HCT116 (cell line): ENCODE measurements at regions not wholly inside any gene's neighbourhood (a gene's known extent, or its start where the extent isn't known, plus 50 kb on each side); places are given as distances from the start of the nearest gene placed in this dataset.

Experiments
- ATAC-seq: fragments of 200-7000 bp; cut with Tn5 transposase; 2 replicates; pipeline ENCODE4 v1.9.1; 2020; ENCODE audit warnings: mild to moderate bottlenecking, moderate library complexity
- BruUV-seq: library from RNA; stranded (reverse); fragments of 400-500 nt; replicated peaks from 2 replicates; lab custom pipeline; 2021; lab: Mats Ljungman, UMichigan
- CTCF ChIA-PET: fragments of 300-600 bp; sonication (Branson Sonifier 250); formaldehyde crosslinking; loops from one replicate; lab custom pipeline; 2021; ENCODE audit warnings: antibody characterized with exemption; lab: Charles Lee
- POLR2A ChIA-PET: fragments of 300-600, 350-600 bp; sonication (Branson Sonifier 250); formaldehyde crosslinking; loops from one replicate; lab custom pipeline; 2021; ENCODE audit warnings: antibody characterized with exemption; lab: Charles Lee
- RAD21 ChIA-PET, 2 experiments: fragments of 300-600 bp; sonication (Branson Sonifier 250); formaldehyde crosslinking; loops; one replicate each; lab custom pipeline; 2023; ENCODE audit warnings: low total read pairs in 2 of 2; ENCODE audit not compliant: uncharacterized antibody in 2 of 2, unreplicated experiment in 2 of 2, low non-redundant PET in 1 of 2; lab: Charles Lee
- DNase-seq: peaks from one replicate; pipeline ENCODE4 v3.0.0-alpha.2; 2010; ENCODE audit warnings: low read depth, low spot score
- H2AFZ ChIP-seq: fragments of 200-600 bp; shearing (Covaris generic), sonication (generic); 2 replicates; pipeline ENCODE4 v1.6.1; 2017; ENCODE audit warnings: low read depth, mixed run types, mixed read lengths, antibody characterized with exemption, low read length; ENCODE audit not compliant: poor library complexity, severe bottlenecking
- H3K27ac ChIP-seq: 2 replicates; pipeline ENCODE4 v1.5.1; 2012; ENCODE audit warnings: low read depth, low read length
- H3K27me3 ChIP-seq: fragments of 200-600 bp; sonication (generic); 2 replicates; pipeline ENCODE4 v1.6.1; 2016; ENCODE audit warnings: mixed run types, low read length, mixed read lengths; ENCODE audit not compliant: insufficient read depth
- H3K36me3 ChIP-seq, 2 experiments: fragments of 200-500 bp in 1 of 2; fragments of 200-600 bp in 1 of 2; sonication (Bioruptor generic) in 1 of 2; sonication (generic) in 1 of 2; 2 replicates each; pipeline versions ENCODE4 v1.5.1 to v1.6.1; 2014 to 2016; ENCODE audit warnings: low read length in 2 of 2, inconsistent platforms in 1 of 2, mixed read lengths in 1 of 2, mixed run types in 1 of 2; ENCODE audit not compliant: insufficient read depth in 2 of 2, control insufficient read depth in 1 of 2
- H3K4me1 ChIP-seq, 2 experiments: fragments of 200-600 bp in 1 of 2; sonication (generic) in 1 of 2; 2 replicates each; pipeline versions ENCODE4 v1.5.1 to v1.6.1; 2012 to 2017; ENCODE audit warnings: low read length in 2 of 2, inconsistent platforms in 1 of 2, mild to moderate bottlenecking in 1 of 2, mixed read lengths in 1 of 2, mixed run types in 1 of 2, moderate library complexity in 1 of 2; ENCODE audit not compliant: insufficient read depth in 2 of 2, control insufficient read depth in 1 of 2
- H3K4me2 ChIP-seq: fragments of 200-600 bp; sonication (generic); 2 replicates; pipeline ENCODE4 v1.6.1; 2017; ENCODE audit warnings: mixed run types, low read length, mixed read lengths
- H3K4me3 ChIP-seq, 2 experiments: fragments of 200-600 bp in 1 of 2; sonication (generic) in 1 of 2; replicated peaks in 1 of 2; 2 replicates each; pipeline ENCODE4 v1.5.1; 2011 to 2016; ENCODE audit warnings: low read length in 2 of 2, control low read depth in 1 of 2, low read depth in 1 of 2, mild to moderate bottlenecking in 1 of 2, mixed read lengths in 1 of 2, mixed run types in 1 of 2
- H3K79me2 ChIP-seq: fragments of 200-600 bp; sonication (generic); 2 replicates; pipeline ENCODE4 v1.6.1; 2017; ENCODE audit warnings: mild to moderate bottlenecking, mixed run types, low read length, moderate library complexity, mixed read lengths; ENCODE audit not compliant: insufficient read depth
- H3K9ac ChIP-seq: fragments of 200-600 bp; sonication (generic); 2 replicates; pipeline ENCODE4 v1.6.1; 2016; ENCODE audit warnings: low read length, mixed read lengths
- H3K9me2 ChIP-seq: fragments of 200-600 bp; sonication (generic), shearing (Covaris generic); 2 replicates; pipeline ENCODE4 v1.6.1; 2017; ENCODE audit warnings: mixed run types, mild to moderate bottlenecking, moderate library complexity; ENCODE audit not compliant: insufficient read depth
- H3K9me3 ChIP-seq, 2 experiments: fragments of 200-500 bp in 1 of 2; fragments of 200-600 bp in 1 of 2; sonication (Bioruptor generic) in 1 of 2; sonication (generic) in 1 of 2; 2 replicates each; pipeline ENCODE4 v1.6.1; 2014 to 2017; ENCODE audit warnings: low read length in 2 of 2, mixed read lengths in 2 of 2, inconsistent platforms in 1 of 2, low read depth in 1 of 2, mild to moderate bottlenecking in 1 of 2, mixed run types in 1 of 2, moderate library complexity in 1 of 2; ENCODE audit not compliant: control insufficient read depth in 1 of 2, insufficient read depth in 1 of 2
- H4K20me1 ChIP-seq: fragments of 200-600 bp; sonication (generic), shearing (Covaris generic); 2 replicates; pipeline ENCODE4 v1.6.1; 2017; ENCODE audit warnings: mixed run types, mild to moderate bottlenecking, moderate library complexity; ENCODE audit not compliant: insufficient read depth
- CBX3 ChIP-seq: IDR thresholded peaks from 2 replicates; pipeline ENCODE4 v1.6.1; 2012; ENCODE audit warnings: low read depth
- EGR1 ChIP-seq: IDR thresholded peaks from 2 replicates; pipeline ENCODE4 v1.6.1; 2012; ENCODE audit warnings: low read depth
- ELF1 ChIP-seq: IDR thresholded peaks from 2 replicates; pipeline ENCODE4 v1.6.1; 2012; ENCODE audit warnings: low read depth, borderline replicate concordance
- EZH2 ChIP-seq: fragments of 200-600 bp; sonication (generic); IDR thresholded peaks from 2 replicates; pipeline ENCODE4 v1.6.1; 2017; ENCODE audit warnings: antibody characterized with exemption, mixed run types
- EZH2phosphoT487 ChIP-seq: fragments of 200-600 bp; IDR thresholded peaks from 2 replicates; pipeline ENCODE4 v1.6.1; 2018; ENCODE audit warnings: antibody characterized with exemption, borderline replicate concordance
- JUND ChIP-seq: IDR thresholded peaks from 2 replicates; pipeline ENCODE4 v1.6.1; 2012
- POLR2A ChIP-seq: IDR thresholded peaks from 2 replicates; pipeline ENCODE4 v1.7.0; 2011; ENCODE audit warnings: borderline replicate concordance; ENCODE audit not compliant: insufficient read depth, insufficient read length; ENCODE audit errors: extremely low read depth
- POLR2AphosphoS5 ChIP-seq: IDR thresholded peaks from 2 replicates; pipeline ENCODE4 v1.6.1; 2011; ENCODE audit warnings: mild to moderate bottlenecking, low read depth, low read length, moderate library complexity
- SIN3A ChIP-seq: IDR thresholded peaks from 2 replicates; pipeline ENCODE4 v1.6.1; 2012; ENCODE audit warnings: low read depth
- SP1 ChIP-seq: IDR thresholded peaks from 2 replicates; pipeline ENCODE4 v1.6.1; 2012; ENCODE audit warnings: low read depth
- SRF ChIP-seq: IDR thresholded peaks from 2 replicates; pipeline ENCODE4 v1.6.1; 2012; ENCODE audit warnings: low read depth
- TCF7L2 ChIP-seq: IDR thresholded peaks from 2 replicates; pipeline ENCODE4 v1.7.0; 2011; ENCODE audit warnings: borderline replicate concordance, inconsistent platforms; ENCODE audit not compliant: insufficient read depth, insufficient read length; ENCODE audit errors: extremely low read depth
- YY1 ChIP-seq: IDR thresholded peaks from 2 replicates; pipeline ENCODE4 v1.6.1; 2011; ENCODE audit warnings: low read length, low read depth, moderate library complexity, mild to moderate bottlenecking; ENCODE audit not compliant: insufficient replicate concordance; ENCODE audit errors: extremely low read depth
- ZNF274 ChIP-seq: fragments of 200-500 bp; sonication (Bioruptor generic); IDR thresholded peaks from 2 replicates; pipeline ENCODE4 v1.6.1; 2014; ENCODE audit warnings: mild to moderate bottlenecking, low read depth, low read length, inconsistent platforms
- intact Hi-C: fragments of 100-400 bp; cut with micrococcal nuclease; formaldehyde crosslinking; loops from 2 replicates; pipeline ENCODE4 v1.10.0; 2022
- TF ChIP-seq, protein P1 (sequence below): IDR thresholded peaks from 2 replicates; pipeline ENCODE4 v1.6.1; 2012; ENCODE audit warnings: low read depth
- TF ChIP-seq, protein P2 (sequence below), 3 experiments: fragments of 200-600 bp in 1 of 3; sonication (generic) in 1 of 3; IDR thresholded peaks in 2 of 3; conservative IDR thresholded peaks in 1 of 3; 2 replicates each; pipeline ENCODE4 v1.5.1; 2012 to 2017; ENCODE audit warnings: low read depth in 2 of 3, low read length in 2 of 3, antibody characterized with exemption in 1 of 3, borderline replicate concordance in 1 of 3, control low read depth in 1 of 3, mild to moderate bottlenecking in 1 of 3, mixed read lengths in 1 of 3, mixed run types in 1 of 3, moderate library complexity in 1 of 3; ENCODE audit not compliant: insufficient read depth in 1 of 3
- TF ChIP-seq, protein P3 (sequence below): IDR thresholded peaks from 2 replicates; pipeline ENCODE4 v1.6.1; 2012

DNA sequence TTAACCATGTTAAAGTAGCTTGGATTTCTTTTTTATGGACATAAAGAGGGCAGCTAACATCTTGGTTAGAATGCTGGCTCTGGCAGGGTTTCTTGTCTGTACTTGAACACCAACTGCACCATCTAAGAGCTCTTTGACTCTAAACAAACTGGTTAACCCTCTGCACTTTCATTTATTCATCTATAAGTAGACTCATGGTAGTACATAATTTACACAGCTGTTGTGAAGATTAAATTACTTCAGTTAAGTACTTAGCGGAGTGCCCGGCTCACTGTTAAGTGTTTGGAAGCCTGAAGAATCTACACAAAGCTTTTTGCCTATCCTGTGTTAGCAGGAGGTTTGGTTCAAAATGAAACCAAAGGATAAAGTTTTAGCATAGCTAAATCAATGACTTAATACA, 846.2 kb upstream of the API5 start:
- no peak for TF ChIP-seq CBX3
- TF ChIP-seq YY1, result no peak
- TF ChIP-seq SP1, result no peak
- no peak for TF ChIP-seq JUND
- TF ChIP-seq EZH2, result no peak
- no peak for TF ChIP-seq EGR1
- no peak for TF ChIP-seq POLR2AphosphoS5
- no peak for TF ChIP-seq SRF
- TF ChIP-seq EZH2phosphoT487, result no peak
- TF ChIP-seq, protein P1, sequence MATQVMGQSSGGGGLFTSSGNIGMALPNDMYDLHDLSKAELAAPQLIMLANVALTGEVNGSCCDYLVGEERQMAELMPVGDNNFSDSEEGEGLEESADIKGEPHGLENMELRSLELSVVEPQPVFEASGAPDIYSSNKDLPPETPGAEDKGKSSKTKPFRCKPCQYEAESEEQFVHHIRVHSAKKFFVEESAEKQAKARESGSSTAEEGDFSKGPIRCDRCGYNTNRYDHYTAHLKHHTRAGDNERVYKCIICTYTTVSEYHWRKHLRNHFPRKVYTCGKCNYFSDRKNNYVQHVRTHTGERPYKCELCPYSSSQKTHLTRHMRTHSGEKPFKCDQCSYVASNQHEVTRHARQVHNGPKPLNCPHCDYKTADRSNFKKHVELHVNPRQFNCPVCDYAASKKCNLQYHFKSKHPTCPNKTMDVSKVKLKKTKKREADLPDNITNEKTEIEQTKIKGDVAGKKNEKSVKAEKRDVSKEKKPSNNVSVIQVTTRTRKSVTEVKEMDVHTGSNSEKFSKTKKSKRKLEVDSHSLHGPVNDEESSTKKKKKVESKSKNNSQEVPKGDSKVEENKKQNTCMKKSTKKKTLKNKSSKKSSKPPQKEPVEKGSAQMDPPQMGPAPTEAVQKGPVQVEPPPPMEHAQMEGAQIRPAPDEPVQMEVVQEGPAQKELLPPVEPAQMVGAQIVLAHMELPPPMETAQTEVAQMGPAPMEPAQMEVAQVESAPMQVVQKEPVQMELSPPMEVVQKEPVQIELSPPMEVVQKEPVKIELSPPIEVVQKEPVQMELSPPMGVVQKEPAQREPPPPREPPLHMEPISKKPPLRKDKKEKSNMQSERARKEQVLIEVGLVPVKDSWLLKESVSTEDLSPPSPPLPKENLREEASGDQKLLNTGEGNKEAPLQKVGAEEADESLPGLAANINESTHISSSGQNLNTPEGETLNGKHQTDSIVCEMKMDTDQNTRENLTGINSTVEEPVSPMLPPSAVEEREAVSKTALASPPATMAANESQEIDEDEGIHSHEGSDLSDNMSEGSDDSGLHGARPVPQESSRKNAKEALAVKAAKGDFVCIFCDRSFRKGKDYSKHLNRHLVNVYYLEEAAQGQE, result no peak
- TF ChIP-seq ELF1, result no peak
- TF ChIP-seq ZNF274, result no peak
- TF ChIP-seq, protein P2, sequence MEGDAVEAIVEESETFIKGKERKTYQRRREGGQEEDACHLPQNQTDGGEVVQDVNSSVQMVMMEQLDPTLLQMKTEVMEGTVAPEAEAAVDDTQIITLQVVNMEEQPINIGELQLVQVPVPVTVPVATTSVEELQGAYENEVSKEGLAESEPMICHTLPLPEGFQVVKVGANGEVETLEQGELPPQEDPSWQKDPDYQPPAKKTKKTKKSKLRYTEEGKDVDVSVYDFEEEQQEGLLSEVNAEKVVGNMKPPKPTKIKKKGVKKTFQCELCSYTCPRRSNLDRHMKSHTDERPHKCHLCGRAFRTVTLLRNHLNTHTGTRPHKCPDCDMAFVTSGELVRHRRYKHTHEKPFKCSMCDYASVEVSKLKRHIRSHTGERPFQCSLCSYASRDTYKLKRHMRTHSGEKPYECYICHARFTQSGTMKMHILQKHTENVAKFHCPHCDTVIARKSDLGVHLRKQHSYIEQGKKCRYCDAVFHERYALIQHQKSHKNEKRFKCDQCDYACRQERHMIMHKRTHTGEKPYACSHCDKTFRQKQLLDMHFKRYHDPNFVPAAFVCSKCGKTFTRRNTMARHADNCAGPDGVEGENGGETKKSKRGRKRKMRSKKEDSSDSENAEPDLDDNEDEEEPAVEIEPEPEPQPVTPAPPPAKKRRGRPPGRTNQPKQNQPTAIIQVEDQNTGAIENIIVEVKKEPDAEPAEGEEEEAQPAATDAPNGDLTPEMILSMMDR (IDR thresholded peaks at IDR 0.05 in 2 of 3, conservative IDR thresholded peaks at IDR 0.05 in 1 of 3; ENCODE audit: borderline replicate concordance in 1 of 3, insufficient read depth in 1 of 3, low read depth in 2 of 3, low read length in 2 of 3), result no peak
- no peak for TF ChIP-seq POLR2A
- TF ChIP-seq SIN3A, result no peak
- TF ChIP-seq, protein P3, sequence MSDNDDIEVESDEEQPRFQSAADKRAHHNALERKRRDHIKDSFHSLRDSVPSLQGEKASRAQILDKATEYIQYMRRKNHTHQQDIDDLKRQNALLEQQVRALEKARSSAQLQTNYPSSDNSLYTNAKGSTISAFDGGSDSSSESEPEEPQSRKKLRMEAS, result no peak
- TF ChIP-seq TCF7L2, result no peak
- H3K9ac ChIP-seq, result no peak overlapping the region
- ChIA-PET POLR2A (no interaction called here), CTCF (no interaction called here), RAD21 (no interaction called here)
- no peaks in the 10 kb centered on the region for H3K4me1 ChIP-seq
- intact Hi-C loops, result no loop called here
- H3K79me2 ChIP-seq, result no peaks in the 10 kb centered on the region
- no peak overlapping the region for H3K4me2 ChIP-seq
- no TSS peak for BruUV-seq
- H3K27me3 ChIP-seq, result no peaks in the 10 kb centered on the region
- H4K20me1 ChIP-seq, result no peaks in the 10 kb centered on the region
- no peak for DNase-seq
- H3K9me2 ChIP-seq, result no peaks in the 10 kb centered on the region
- no peak overlapping the region for H3K27ac ChIP-seq
- peaks cover 7 to 11% of the 10 kb centered on the region in 2 experiments; a peak in 2 of 4 replicates for H3K9me3 ChIP-seq
- H3K4me3 ChIP-seq, result no peak overlapping the region
- H2AFZ ChIP-seq, result no peak overlapping the region
- H3K36me3 ChIP-seq, result no peaks in the 10 kb centered on the region
- ATAC-seq, result no peak
